ENCODE measurements at regions not wholly inside any gene's neighbourhood (a gene's known extent, or its start where the extent isn't known, plus 50 kb on each side); places are given as distances from the start of the nearest gene placed in this dataset.

DNA sequence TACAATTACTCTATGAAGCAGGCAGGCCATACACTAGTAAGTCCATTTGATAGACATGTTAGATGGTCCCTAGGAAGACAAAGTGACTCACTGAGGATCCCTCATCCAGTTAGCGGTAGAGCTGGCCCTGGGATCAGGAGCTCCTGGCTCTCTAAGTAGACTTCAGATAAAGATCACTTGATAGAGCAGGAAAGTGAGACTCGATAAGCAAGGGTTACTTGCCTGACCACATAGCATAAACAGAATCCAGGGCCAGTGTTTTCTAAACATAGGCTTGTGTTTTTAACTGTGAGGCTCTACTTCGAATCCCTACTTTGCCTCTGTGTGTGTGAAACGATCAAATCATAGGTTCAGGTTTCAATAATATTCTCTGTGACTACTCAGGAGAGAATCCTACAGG, 355.2 kb upstream of the TRIB2 start:
- TF ChIP-seq CTCF (IDR thresholded peaks at IDR 0.05) (no peak), EZH2 (IDR thresholded peaks at IDR 0.05; ENCODE audit: borderline replicate concordance, insufficient read depth, low read depth, low read length, poor library complexity, severe bottlenecking) (no peak)

All from B cell (primary cell).